Ishikawa (cell line): ENCODE measurements at regions not wholly inside any gene's neighbourhood (a gene's known extent, or its start where the extent isn't known, plus 50 kb on each side); places are given as distances from the start of the nearest gene placed in this dataset.

ENCODE experiments used
- CEBPB ChIP-seq: IDR thresholded peaks from 2 replicates; pipeline ENCODE4 v1.6.1; 2012
- CREB1 ChIP-seq: IDR thresholded peaks from 2 replicates; pipeline ENCODE4 v1.6.1; 2012; ENCODE audit warnings: low read depth
- EGR1 ChIP-seq: IDR thresholded peaks from 2 replicates; pipeline ENCODE4 v1.6.1; 2012
- EP300 ChIP-seq: IDR thresholded peaks from 2 replicates; pipeline ENCODE4 v1.6.1; 2012; ENCODE audit warnings: borderline replicate concordance
- FOXM1 ChIP-seq: IDR thresholded peaks from 2 replicates; pipeline ENCODE4 v1.6.1; 2012; ENCODE audit warnings: low read depth, borderline replicate concordance
- MAX ChIP-seq: IDR thresholded peaks from 2 replicates; pipeline ENCODE4 v1.6.1; 2012
- NFIC ChIP-seq: IDR thresholded peaks from 2 replicates; pipeline ENCODE4 v1.6.1; 2012
- RAD21 ChIP-seq: IDR thresholded peaks from 2 replicates; pipeline ENCODE4 v1.6.1; 2012; ENCODE audit warnings: low read depth
- REST ChIP-seq: IDR thresholded peaks from 2 replicates; pipeline ENCODE4 v1.6.1; 2012; ENCODE audit warnings: low read depth, mild to moderate bottlenecking
- TAF1 ChIP-seq: IDR thresholded peaks from 2 replicates; pipeline ENCODE4 v1.6.1; 2012; ENCODE audit warnings: low read depth, mild to moderate bottlenecking
- TCF12 ChIP-seq: IDR thresholded peaks from 2 replicates; pipeline ENCODE4 v1.6.1; 2012; ENCODE audit warnings: low read depth
- TEAD4 ChIP-seq: IDR thresholded peaks from 2 replicates; pipeline ENCODE4 v1.6.1; 2012
- USF1 ChIP-seq: IDR thresholded peaks from 2 replicates; pipeline ENCODE4 v1.6.1; 2012
- YY1 ChIP-seq: IDR thresholded peaks from 2 replicates; pipeline ENCODE4 v1.6.1; 2012; ENCODE audit warnings: low read depth
- ZBTB7A ChIP-seq: IDR thresholded peaks from 2 replicates; pipeline ENCODE4 v1.6.1; 2012; ENCODE audit warnings: low read depth

- TF ChIP-seq NFIC = no peak
- TF ChIP-seq CEBPB = no peak
- TF ChIP-seq REST = no peak
- TF ChIP-seq RAD21 = no peak
- TF ChIP-seq ZBTB7A = no peak
- TF ChIP-seq EGR1 = no peak
- no peak for TF ChIP-seq CREB1
- TF ChIP-seq USF1 = no peak
- TF ChIP-seq EP300 = no peak
- TF ChIP-seq YY1 = no peak
- TF ChIP-seq TEAD4 = no peak
- TF ChIP-seq TAF1 = no peak
- no peak for TF ChIP-seq FOXM1
Observed at GRCh38 chr5:159463590-159464321, 133.5 kb upstream of the IL12B start.

GRCh38 chr5:159465604-159466003, 135.3 kb upstream of the IL12B start:
- TF ChIP-seq YY1 (no peak), RAD21 (no peak), TCF12 (no peak), NFIC (no peak)

GRCh38 chr5:159467666-159468065, 137.4 kb upstream of the IL12B start:
- TF ChIP-seq TCF12 = no peak
- TF ChIP-seq TAF1 = no peak
- TF ChIP-seq FOXM1 = no peak
- TF ChIP-seq REST = no peak
- no peak for TF ChIP-seq ZBTB7A
- no peak for TF ChIP-seq CREB1
- TF ChIP-seq YY1 = no peak
- no peak for TF ChIP-seq USF1
- TF ChIP-seq TEAD4 = no peak
- no peak for TF ChIP-seq RAD21
- TF ChIP-seq EP300 = no peak
- no peak for TF ChIP-seq MAX

GRCh38 chr5:159469496-159470372, 139.4 kb upstream of the IL12B start:
- no peak for TF ChIP-seq TCF12
- TF ChIP-seq EP300 = no peak
- TF ChIP-seq MAX = no peak
- TF ChIP-seq USF1 = no peak
- no peak for TF ChIP-seq YY1
- no peak for TF ChIP-seq RAD21
- no peak for TF ChIP-seq REST
- TF ChIP-seq ZBTB7A = no peak
- TF ChIP-seq CREB1 = no peak
- no peak for TF ChIP-seq TEAD4
- TF ChIP-seq FOXM1 = no peak
- no peak for TF ChIP-seq NFIC
- no peak for TF ChIP-seq EGR1
- no peak for TF ChIP-seq TAF1
- no peak for TF ChIP-seq CEBPB
